NB4 (cell line): ENCODE measurements at regions not wholly inside any gene's neighbourhood (a gene's known extent, or its start where the extent isn't known, plus 50 kb on each side); places are given as distances from the start of the nearest gene placed in this dataset.

Experiments
- MAX ChIP-seq: IDR thresholded peaks from 2 replicates; pipeline ENCODE4 v1.6.1; 2011; ENCODE audit warnings: low read depth, low read length
- MYC ChIP-seq: IDR thresholded peaks from 2 replicates; pipeline ENCODE4 v1.6.1; 2011; ENCODE audit warnings: low read depth, low read length
- POLR2A ChIP-seq: IDR thresholded peaks from 2 replicates; pipeline ENCODE4 v1.6.1; 2011; ENCODE audit warnings: mild to moderate bottlenecking; ENCODE audit not compliant: insufficient read length; ENCODE audit errors: extremely low read depth
- TF ChIP-seq, protein P1 (sequence below): IDR thresholded peaks from one replicate; pipeline ENCODE4 v1.5.1; 2012; ENCODE audit warnings: low read depth, low read length

GRCh38 chr19:33926306-33926705, 129.6 kb downstream of the KCTD15 start:
- TF ChIP-seq MYC, result no peak
- no peak for TF ChIP-seq POLR2A
- TF ChIP-seq, protein P1, sequence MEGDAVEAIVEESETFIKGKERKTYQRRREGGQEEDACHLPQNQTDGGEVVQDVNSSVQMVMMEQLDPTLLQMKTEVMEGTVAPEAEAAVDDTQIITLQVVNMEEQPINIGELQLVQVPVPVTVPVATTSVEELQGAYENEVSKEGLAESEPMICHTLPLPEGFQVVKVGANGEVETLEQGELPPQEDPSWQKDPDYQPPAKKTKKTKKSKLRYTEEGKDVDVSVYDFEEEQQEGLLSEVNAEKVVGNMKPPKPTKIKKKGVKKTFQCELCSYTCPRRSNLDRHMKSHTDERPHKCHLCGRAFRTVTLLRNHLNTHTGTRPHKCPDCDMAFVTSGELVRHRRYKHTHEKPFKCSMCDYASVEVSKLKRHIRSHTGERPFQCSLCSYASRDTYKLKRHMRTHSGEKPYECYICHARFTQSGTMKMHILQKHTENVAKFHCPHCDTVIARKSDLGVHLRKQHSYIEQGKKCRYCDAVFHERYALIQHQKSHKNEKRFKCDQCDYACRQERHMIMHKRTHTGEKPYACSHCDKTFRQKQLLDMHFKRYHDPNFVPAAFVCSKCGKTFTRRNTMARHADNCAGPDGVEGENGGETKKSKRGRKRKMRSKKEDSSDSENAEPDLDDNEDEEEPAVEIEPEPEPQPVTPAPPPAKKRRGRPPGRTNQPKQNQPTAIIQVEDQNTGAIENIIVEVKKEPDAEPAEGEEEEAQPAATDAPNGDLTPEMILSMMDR, result no peak
- no peak for TF ChIP-seq MAX
